H9 (cell line): ENCODE measurements at regions not wholly inside any gene's neighbourhood (a gene's known extent, or its start where the extent isn't known, plus 50 kb on each side); places are given as distances from the start of the nearest gene placed in this dataset.

Source experiments
- DNase-seq: peaks from one replicate; pipeline ENCODE4 v3.0.0-alpha.2; 2017
- H2AFZ ChIP-seq: one replicate; pipeline ENCODE4 v1.6.1; 2013; ENCODE audit warnings: mild to moderate bottlenecking, low read length, control low read depth, moderate library complexity
- H2AK5ac ChIP-seq: 2 replicates; pipeline ENCODE4 v1.6.1; 2013; ENCODE audit warnings: low read length, control low read depth, mixed read lengths; ENCODE audit not compliant: insufficient read length
- H2BK120ac ChIP-seq: one replicate; pipeline ENCODE4 v1.6.1; 2013; ENCODE audit warnings: low read depth, mild to moderate bottlenecking, low read length, control low read depth, inconsistent platforms; ENCODE audit not compliant: poor library complexity, severe bottlenecking
- H2BK12ac ChIP-seq: 2 replicates; pipeline ENCODE4 v1.6.1; 2013; ENCODE audit warnings: low read length, control low read depth, mixed read lengths, low read depth; ENCODE audit not compliant: insufficient read length
- H2BK15ac ChIP-seq: 2 replicates; pipeline ENCODE4 v1.6.1; 2013; ENCODE audit warnings: low read depth, low read length, control low read depth
- H2BK20ac ChIP-seq: one replicate; pipeline ENCODE4 v1.6.1; 2013; ENCODE audit warnings: low read depth, mild to moderate bottlenecking, low read length, control low read depth, inconsistent platforms; ENCODE audit not compliant: poor library complexity, severe bottlenecking
- H2BK5ac ChIP-seq: 2 replicates; pipeline ENCODE4 v1.6.1; 2013; ENCODE audit warnings: low read length, control low read depth, mixed read lengths; ENCODE audit not compliant: insufficient read length
- H3K14ac ChIP-seq: 2 replicates; pipeline ENCODE4 v1.6.1; 2013; ENCODE audit warnings: low read length, control low read depth; ENCODE audit not compliant: insufficient read depth
- H3K18ac ChIP-seq: 2 replicates; pipeline ENCODE4 v1.6.1; 2013; ENCODE audit warnings: low read depth, mild to moderate bottlenecking, mixed read lengths, low read length, control low read depth; ENCODE audit not compliant: insufficient read length
- H3K23ac ChIP-seq: 2 replicates; pipeline ENCODE4 v1.6.1; 2013; ENCODE audit warnings: low read length, control low read depth, mixed read lengths, low read depth; ENCODE audit not compliant: insufficient read length
- H3K23me2 ChIP-seq: 2 replicates; pipeline ENCODE4 v1.6.1; 2013; ENCODE audit warnings: low read depth, mild to moderate bottlenecking, mixed read lengths, low read length, control low read depth; ENCODE audit not compliant: insufficient read length, poor library complexity, severe bottlenecking
- H3K27ac ChIP-seq: 2 replicates; pipeline ENCODE4 v1.5.1; 2013; ENCODE audit warnings: low read length, control low read depth, mixed read lengths, low read depth; ENCODE audit not compliant: insufficient read length
- H3K27me3 ChIP-seq: 2 replicates; pipeline ENCODE4 v1.6.1; 2013; ENCODE audit warnings: low read length, control low read depth, inconsistent platforms; ENCODE audit not compliant: insufficient read depth
- H3K4ac ChIP-seq: 2 replicates; pipeline ENCODE4 v1.6.1; 2013; ENCODE audit warnings: low read depth, mild to moderate bottlenecking, control low read depth, inconsistent platforms, low read length, moderate library complexity
- H3K4me1 ChIP-seq: 2 replicates; pipeline ENCODE4 v1.6.1; 2013; ENCODE audit warnings: low read length, control low read depth, inconsistent platforms; ENCODE audit not compliant: insufficient read depth
- H3K4me2 ChIP-seq: 2 replicates; pipeline ENCODE4 v1.6.1; 2013; ENCODE audit warnings: low read length, control low read depth, mixed read lengths; ENCODE audit not compliant: insufficient read length, insufficient read depth
- H3K56ac ChIP-seq: 2 replicates; pipeline ENCODE4 v1.6.1; 2013; ENCODE audit warnings: low read depth, mild to moderate bottlenecking, mixed read lengths, low read length, control low read depth; ENCODE audit not compliant: insufficient read length
- H3K79me1 ChIP-seq: 2 replicates; pipeline ENCODE4 v1.6.1; 2013; ENCODE audit warnings: low read depth, mild to moderate bottlenecking, moderate library complexity, low read length, control low read depth, inconsistent platforms; ENCODE audit not compliant: insufficient read depth, poor library complexity, severe bottlenecking
- H3K79me2 ChIP-seq: 2 replicates; pipeline ENCODE4 v1.6.1; 2013; ENCODE audit warnings: low read length, control low read depth, inconsistent platforms; ENCODE audit not compliant: insufficient read depth
- H3K9ac ChIP-seq: 2 replicates; pipeline ENCODE4 v1.6.1; 2013; ENCODE audit warnings: low read length, control low read depth, mixed read lengths; ENCODE audit not compliant: insufficient read length; ENCODE audit errors: extremely low read depth
- H3K9me3 ChIP-seq: one replicate; pipeline ENCODE4 v1.6.1; 2013; ENCODE audit warnings: low read depth, low read length, inconsistent platforms; ENCODE audit not compliant: control insufficient read depth
- H3T11ph ChIP-seq: one replicate; pipeline ENCODE4 v1.6.1; 2013; ENCODE audit warnings: mild to moderate bottlenecking, low read length, control low read depth, inconsistent platforms
- H4K20me1 ChIP-seq: one replicate; pipeline ENCODE4 v1.6.1; 2013; ENCODE audit not compliant: control insufficient read depth, insufficient read length, insufficient read depth
- H4K5ac ChIP-seq: 2 replicates; pipeline ENCODE4 v1.6.1; 2013; ENCODE audit warnings: low read depth, mild to moderate bottlenecking, mixed read lengths, low read length, control low read depth; ENCODE audit not compliant: insufficient read length
- H4K8ac ChIP-seq: replicated peaks from 2 replicates; pipeline ENCODE4 v1.6.1; 2013; ENCODE audit warnings: low read length, control low read depth, mixed read lengths, low read depth; ENCODE audit not compliant: insufficient read length
- H4K91ac ChIP-seq: 2 replicates; pipeline ENCODE4 v1.6.1; 2013; ENCODE audit warnings: low read depth, mild to moderate bottlenecking, moderate library complexity, mixed read lengths, low read length, control low read depth; ENCODE audit not compliant: insufficient read length
- H3K27ac Mint-ChIP-seq, 3 experiments: 2 replicates in 2 of 3; 3 replicates in 1 of 3; pipeline ENCODE4 v1.8.0; 2020 to 2021; ENCODE audit warnings: mixed read lengths in 3 of 3, mild to moderate bottlenecking in 1 of 3, moderate library complexity in 1 of 3
- H3K27me3 Mint-ChIP-seq: 2 replicates; pipeline ENCODE4 v1.8.0; 2021; ENCODE audit warnings: low read depth, mild to moderate bottlenecking, moderate library complexity, mixed read lengths
- H3K36me3 Mint-ChIP-seq, 3 experiments: 2 replicates in 2 of 3; 3 replicates in 1 of 3; pipeline ENCODE4 v1.8.0; 2020 to 2021; ENCODE audit warnings: low read depth in 3 of 3, mixed read lengths in 3 of 3; ENCODE audit not compliant: insufficient read depth in 1 of 3
- H3K4me1 Mint-ChIP-seq, 2 experiments: 2 replicates each; pipeline ENCODE4 v1.8.0; 2020; ENCODE audit warnings: mixed read lengths in 2 of 2
- H3K4me3 Mint-ChIP-seq, 2 experiments: 2 replicates in 1 of 2; 3 replicates in 1 of 2; pipeline ENCODE4 v1.8.0; 2020 to 2021; ENCODE audit warnings: mild to moderate bottlenecking in 2 of 2, mixed read lengths in 2 of 2, moderate library complexity in 1 of 2
- H3K9me3 Mint-ChIP-seq, 2 experiments: 2 replicates in 1 of 2; 3 replicates in 1 of 2; pipeline ENCODE4 v1.8.0; 2020; ENCODE audit warnings: mild to moderate bottlenecking in 2 of 2, mixed read lengths in 2 of 2, moderate library complexity in 1 of 2
- CTCF ChIP-seq: fragments of 200-600 bp; sonication (generic); conservative IDR thresholded peaks from 3 replicates; pipeline ENCODE4 v1.8.0; 2021; ENCODE audit warnings: antibody characterized with exemption, mild to moderate bottlenecking
- WGBS: extraction: QIAGEN DNeasy Blood & Tissue Kit; methylation state at CpG from one replicate; pipeline ENCODE4 v1.1.7; 2013; ENCODE audit warnings: missing lambda C conversion rate, low lambda C conversion rate, mixed read lengths; ENCODE audit not compliant: insufficient read length; ENCODE audit errors: extremely low coverage; 5-methylcytosine and 5-hydroxymethylcytosine counted together

GRCh38 chr2:100627330-100628300 lies 64.8 kb downstream of the PDCL3 start:
- Histone ChIP-seq H4K8ac (no peak overlapping the region), H2BK15ac (no peak overlapping the region), H3K27me3 (no peaks in the 10 kb centered on the region), H4K5ac (no peak overlapping the region), H3K56ac (no peak overlapping the region), H3K14ac (no peak overlapping the region), H3K79me2 (no peaks in the 10 kb centered on the region), H3T11ph (no peak overlapping the region), H4K91ac (no peak overlapping the region), H3K23ac (no peak overlapping the region), H2BK20ac (no peak overlapping the region), H3K23me2 (no peaks in the 10 kb centered on the region), H2BK12ac (no peak overlapping the region), H2BK120ac (no peak overlapping the region), H3K18ac (no peak overlapping the region), H3K9me3 (no peaks in the 10 kb centered on the region), H2AK5ac (no peak overlapping the region), H3K4me2 (no peak overlapping the region), H2AFZ (no peak overlapping the region), H3K79me1 (no peaks in the 10 kb centered on the region), H2BK5ac (no peak overlapping the region), H3K9ac (no peak overlapping the region), H3K4ac (no peak overlapping the region), H3K4me1 (no peaks in the 10 kb centered on the region), H3K27ac (no peak overlapping the region), H4K20me1 (no peaks in the 10 kb centered on the region)
- Mint-ChIP-seq H3K36me3 (no peaks in the 10 kb centered on the region; a peak in 2 of 7 replicates), H3K27ac (no peak overlapping the region), H3K27me3 (peaks cover 2% of the 10 kb centered on the region), H3K4me1 (peaks cover 3 to 4% of the 10 kb centered on the region in 2 experiments; a peak in 3 of 4 replicates), H3K9me3 (no peaks in the 10 kb centered on the region), H3K4me3 (no peak overlapping the region)
- no peak for TF ChIP-seq CTCF
- WGBS: no CpG with 5 or more reads among the region's 13 CpGs
- DNase-seq: no peak
